ENCODE measurements at regions not wholly inside any gene's neighbourhood (a gene's known extent, or its start where the extent isn't known, plus 50 kb on each side); places are given as distances from the start of the nearest gene placed in this dataset.

DNA sequence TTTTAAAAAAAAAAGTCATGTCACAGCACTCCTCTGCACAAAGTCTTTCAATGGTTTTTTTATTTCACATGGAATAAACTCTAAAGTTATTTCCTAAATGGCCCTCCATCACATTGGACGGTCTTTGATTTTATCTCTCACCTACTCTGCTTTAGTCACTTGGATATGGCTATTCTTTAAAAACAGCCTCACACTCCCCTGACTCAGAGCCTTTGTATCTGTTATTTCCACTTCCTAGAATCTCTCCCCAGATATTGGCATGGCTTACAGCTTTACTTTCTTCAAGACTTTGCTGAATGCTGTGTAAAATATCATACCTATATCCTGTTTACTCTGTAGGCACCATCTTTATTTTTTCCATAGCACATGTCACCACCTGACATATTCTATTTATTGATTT is 194.7 kb upstream of the MCHR2 start:
- DNase-seq (ENCODE audit: low spot score), result no peak
- TF ChIP-seq, protein P1, sequence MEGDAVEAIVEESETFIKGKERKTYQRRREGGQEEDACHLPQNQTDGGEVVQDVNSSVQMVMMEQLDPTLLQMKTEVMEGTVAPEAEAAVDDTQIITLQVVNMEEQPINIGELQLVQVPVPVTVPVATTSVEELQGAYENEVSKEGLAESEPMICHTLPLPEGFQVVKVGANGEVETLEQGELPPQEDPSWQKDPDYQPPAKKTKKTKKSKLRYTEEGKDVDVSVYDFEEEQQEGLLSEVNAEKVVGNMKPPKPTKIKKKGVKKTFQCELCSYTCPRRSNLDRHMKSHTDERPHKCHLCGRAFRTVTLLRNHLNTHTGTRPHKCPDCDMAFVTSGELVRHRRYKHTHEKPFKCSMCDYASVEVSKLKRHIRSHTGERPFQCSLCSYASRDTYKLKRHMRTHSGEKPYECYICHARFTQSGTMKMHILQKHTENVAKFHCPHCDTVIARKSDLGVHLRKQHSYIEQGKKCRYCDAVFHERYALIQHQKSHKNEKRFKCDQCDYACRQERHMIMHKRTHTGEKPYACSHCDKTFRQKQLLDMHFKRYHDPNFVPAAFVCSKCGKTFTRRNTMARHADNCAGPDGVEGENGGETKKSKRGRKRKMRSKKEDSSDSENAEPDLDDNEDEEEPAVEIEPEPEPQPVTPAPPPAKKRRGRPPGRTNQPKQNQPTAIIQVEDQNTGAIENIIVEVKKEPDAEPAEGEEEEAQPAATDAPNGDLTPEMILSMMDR (IDR thresholded peaks at IDR 0.05; ENCODE audit: borderline replicate concordance, control extremely low read depth, extremely low read depth, insufficient read depth, missing control alignments), result no peak
- in situ Hi-C loops (cut with MboI; ENCODE audit: low sequenced_read_pairs, unreplicated experiment), result no loop called here

GRCh38 chr6:100186552-100186951 is 192.5 kb upstream of the MCHR2 start:
- DNase-seq (ENCODE audit: low spot score), result no peak
- in situ Hi-C loops (cut with MboI; ENCODE audit: low sequenced_read_pairs, unreplicated experiment), result no loop called here
- TF ChIP-seq, protein P1 (IDR thresholded peaks at IDR 0.05; ENCODE audit: borderline replicate concordance, control extremely low read depth, extremely low read depth, insufficient read depth, missing control alignments), result no peak

DNA sequence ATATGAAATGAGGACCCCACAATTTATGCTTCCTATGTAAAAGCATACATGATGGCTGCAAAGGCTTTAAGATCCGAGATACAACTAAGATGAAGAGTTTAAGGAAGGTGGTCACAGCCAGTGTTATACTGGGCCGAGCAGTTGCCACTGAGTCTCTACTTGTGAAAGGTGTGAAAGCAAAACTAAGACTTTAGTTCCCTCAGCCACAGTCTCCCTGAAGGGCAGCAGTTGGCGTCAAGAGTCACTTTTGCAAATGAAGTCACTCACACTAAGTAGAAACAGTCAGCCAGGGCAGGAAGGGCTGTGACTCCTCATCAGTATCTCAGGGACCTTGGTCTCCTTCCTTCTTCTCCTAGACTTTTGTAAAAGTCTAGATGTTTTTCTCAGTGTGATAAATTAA is 191.6 kb upstream of the MCHR2 start:
- DNase-seq (ENCODE audit: low spot score), result no peak
- in situ Hi-C loops (cut with MboI; ENCODE audit: low sequenced_read_pairs, unreplicated experiment), result no loop called here
- TF ChIP-seq, protein P1 (IDR thresholded peaks at IDR 0.05; ENCODE audit: borderline replicate concordance, control extremely low read depth, extremely low read depth, insufficient read depth, missing control alignments), result no peak

DNA sequence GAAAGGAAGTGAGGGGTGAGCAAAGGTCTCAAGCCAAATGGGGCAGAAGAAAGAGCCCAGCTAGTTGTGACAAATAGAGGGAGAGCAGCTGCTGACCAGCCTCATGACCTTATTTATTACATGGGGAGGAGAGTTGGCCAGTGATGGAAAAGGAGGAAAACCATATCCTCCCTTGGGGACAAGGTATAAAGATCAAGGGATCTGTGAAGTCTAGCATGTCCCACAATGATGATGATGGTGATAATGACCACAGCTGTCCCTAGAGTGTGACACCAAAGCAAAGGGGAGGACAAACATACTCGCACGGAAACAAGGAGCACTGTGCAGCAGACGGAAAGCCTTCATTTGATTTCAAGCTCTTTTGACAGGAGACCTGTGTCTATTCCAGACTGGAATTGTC is 190.4 kb upstream of the MCHR2 start:
- in situ Hi-C loops (cut with MboI; ENCODE audit: low sequenced_read_pairs, unreplicated experiment), result no loop called here
- TF ChIP-seq, protein P1 (IDR thresholded peaks at IDR 0.05; ENCODE audit: borderline replicate concordance, control extremely low read depth, extremely low read depth, insufficient read depth, missing control alignments), result no peak
- DNase-seq (ENCODE audit: low spot score), result no peak

DNA sequence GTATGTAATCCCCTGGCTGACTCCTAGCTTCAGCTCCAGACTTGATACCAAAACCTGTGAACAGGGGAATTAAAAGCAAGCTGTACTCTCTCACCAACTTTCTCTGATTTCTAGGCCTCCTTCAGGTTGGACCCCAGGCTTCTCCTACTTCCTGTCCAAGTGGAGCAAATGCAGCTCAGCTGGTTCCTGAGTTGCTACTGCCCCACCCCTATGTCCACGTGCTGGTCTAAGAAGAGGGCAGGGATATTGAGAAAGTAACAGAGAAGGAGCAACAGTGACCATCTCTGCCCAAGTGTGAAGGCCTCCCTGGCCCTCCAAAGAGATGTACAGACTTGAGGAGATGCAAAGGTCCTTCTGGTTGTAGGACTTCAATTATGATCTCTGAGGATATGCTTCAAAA is 188.3 kb upstream of the MCHR2 start:
- DNase-seq (ENCODE audit: low spot score), result no peak
- TF ChIP-seq, protein P1 (IDR thresholded peaks at IDR 0.05; ENCODE audit: borderline replicate concordance, control extremely low read depth, extremely low read depth, insufficient read depth, missing control alignments), result no peak
- in situ Hi-C loops (cut with MboI; ENCODE audit: low sequenced_read_pairs, unreplicated experiment), result no loop called here

GRCh38 chr6:100181309-100181708 is 187.3 kb upstream of the MCHR2 start:
- DNase-seq (ENCODE audit: low spot score), result no peak
- in situ Hi-C loops (cut with MboI; ENCODE audit: low sequenced_read_pairs, unreplicated experiment), result no loop called here
- TF ChIP-seq, protein P1 (IDR thresholded peaks at IDR 0.05; ENCODE audit: borderline replicate concordance, control extremely low read depth, extremely low read depth, insufficient read depth, missing control alignments), result no peak

DNA sequence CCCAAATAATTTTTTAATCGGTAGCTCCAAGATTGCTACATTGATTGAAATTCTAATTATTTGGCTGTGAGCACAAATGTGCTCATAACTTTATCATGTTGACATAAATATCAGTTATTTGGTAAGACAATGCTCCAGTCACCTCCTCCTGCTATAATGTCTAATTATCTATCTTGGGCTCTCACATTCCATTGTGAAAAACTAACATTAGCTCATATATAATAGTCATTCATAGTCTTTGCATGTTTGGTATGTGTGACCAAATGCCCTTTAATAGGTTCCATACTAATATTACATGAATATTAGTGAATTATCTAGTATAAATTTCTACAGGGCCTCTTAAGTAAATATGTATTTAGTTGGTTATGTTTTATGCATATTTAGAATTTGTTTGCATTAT is 185.6 kb upstream of the MCHR2 start:
- TF ChIP-seq, protein P1 (IDR thresholded peaks at IDR 0.05; ENCODE audit: borderline replicate concordance, control extremely low read depth, extremely low read depth, insufficient read depth, missing control alignments), result no peak
- in situ Hi-C loops (cut with MboI; ENCODE audit: low sequenced_read_pairs, unreplicated experiment), result no loop called here
- no peak for DNase-seq (ENCODE audit: low spot score)
